ENCODE measurements at regions not wholly inside any gene's neighbourhood (a gene's known extent, or its start where the extent isn't known, plus 50 kb on each side); places are given as distances from the start of the nearest gene placed in this dataset.
A peak's percentile ranks its signal among the peaks of the same experiment; 100 is the strongest.

DNA sequence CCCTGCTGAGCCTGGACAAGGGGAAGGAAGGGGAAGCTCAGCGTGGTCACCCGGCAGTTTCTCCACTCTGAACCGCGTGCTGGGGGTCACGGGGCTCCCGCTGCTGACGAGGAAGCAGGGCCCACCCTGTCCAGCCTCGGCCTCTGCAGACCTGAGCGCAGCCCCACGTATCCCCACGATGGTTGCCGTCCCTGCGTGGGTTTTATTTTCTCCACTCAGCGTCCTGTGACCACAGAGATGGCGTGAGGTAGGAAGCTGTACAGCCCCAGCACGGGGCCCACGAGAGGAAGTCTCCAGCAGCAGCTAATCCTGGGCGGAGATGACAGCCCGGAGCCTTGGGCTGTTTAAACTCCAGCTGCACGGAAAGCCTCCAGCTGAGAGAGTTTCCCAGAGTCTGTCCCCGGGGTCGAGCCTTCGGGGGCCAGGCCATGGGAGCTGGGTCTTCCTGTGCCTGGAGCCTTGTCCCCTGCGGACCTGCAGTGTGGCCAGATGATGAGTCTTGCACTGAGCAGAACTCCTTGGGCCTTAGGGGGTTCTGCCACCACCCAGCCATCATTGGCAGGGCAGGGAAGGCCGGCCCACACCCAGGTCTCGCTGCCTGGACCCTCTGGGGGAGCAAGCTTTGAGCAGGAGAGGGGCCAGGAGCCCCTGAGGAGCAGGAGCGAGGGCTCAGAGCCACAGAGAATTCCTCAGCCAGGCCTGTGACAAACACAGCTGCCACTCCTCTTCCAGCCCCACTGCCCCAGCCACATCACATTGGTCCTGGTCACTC, 72.8 kb upstream of the FAM20C start:
- no peak for DNase-seq (ENCODE audit: low spot score)

DNA sequence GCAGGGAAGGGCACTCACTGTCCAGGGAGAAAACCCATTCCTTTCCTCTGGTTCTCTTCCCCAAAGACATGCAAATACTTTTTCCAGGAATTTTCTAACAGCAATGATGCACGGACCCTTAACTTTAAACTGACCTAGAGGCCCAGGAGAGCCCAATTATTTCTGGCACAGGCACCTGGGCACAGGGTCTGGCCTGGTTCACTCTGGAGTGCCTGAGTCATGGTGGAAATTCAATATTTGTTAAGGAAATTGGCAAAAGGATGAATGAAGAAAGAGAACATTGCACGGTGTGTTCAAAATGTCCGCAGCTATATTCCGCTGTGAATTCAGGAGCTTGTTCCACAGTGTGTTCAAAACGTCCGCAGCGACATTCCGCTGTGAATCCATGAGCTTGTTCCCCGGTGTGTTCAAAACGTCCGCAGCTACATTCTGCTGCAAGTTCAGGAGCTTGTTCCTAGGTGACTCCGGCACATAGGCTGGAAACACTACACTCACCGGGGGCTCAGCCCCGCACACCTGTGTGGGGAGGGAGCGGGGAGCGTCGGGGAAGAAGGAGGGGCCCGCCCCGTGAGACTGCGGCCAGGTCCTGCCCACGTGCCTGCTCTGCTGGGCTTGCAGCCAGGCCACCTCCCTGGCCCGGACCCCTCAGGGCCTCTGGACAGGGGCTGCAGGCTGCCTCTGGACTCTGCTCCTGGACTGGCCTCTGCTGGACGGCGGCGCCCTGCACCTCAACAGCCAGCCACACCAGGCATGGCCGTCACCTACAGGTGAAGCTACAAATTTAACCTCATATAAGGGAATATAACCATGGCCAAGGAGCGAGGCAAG, 72.0 kb upstream of the FAM20C start:
- DNase-seq (ENCODE audit: low spot score), result no peak

DNA sequence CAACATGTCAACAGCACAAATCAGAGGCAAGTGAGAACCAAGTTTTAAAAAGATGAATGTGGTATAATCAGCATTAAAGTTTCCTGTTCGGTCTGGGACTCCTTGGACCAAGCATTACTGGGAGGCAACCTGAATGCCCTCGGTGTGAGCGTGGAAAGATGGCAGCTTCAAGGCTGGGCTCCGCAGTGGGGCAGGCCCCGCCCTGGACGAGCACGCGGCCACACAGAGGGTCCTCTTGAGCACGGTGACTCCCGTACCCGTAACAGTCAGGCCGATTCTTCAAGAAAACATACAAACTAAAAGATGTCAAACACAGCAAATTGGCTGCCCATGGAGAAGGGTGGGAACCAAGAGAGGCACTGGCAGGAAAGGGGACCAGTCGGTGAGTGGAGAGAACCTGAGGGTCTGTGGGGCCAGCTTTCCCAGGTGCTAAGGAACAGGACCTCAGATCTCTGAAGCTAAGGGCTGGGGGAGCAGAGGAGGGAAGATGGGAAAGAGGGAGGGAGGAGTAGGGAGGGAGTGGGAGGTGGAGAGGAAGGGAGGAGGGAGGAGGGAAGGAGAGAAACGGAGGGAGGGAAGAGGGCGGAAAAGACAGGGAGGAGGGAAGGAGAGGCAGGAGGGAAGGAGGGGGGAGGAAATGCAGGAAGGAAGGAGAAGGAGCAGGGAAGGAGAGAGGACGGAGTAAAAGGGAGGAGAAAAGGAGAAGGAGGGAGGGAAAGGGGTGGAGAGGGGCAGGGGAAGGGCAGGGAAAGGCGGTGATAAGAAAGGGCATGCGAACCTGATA, 71.2 kb upstream of the FAM20C start:
- no peak for DNase-seq (ENCODE audit: low spot score)

DNA sequence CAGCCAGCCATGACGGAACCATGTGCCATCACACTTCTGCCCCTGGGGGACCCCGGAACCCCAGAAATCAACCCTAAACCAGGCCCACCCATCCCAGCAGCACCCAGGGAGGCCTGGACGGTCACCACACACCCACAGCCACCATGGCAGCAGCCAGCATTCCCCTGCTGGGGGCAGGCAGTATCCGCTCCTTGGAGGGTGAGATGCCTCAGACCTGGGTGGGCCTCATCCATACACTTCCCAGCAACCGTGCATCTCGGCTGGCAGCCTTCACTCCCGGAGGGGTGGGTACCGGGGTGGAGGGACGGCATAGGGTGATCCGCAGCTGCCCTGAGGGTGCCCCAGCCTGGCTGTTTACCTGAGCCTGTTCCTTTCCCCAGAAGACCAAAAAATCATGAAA, 69.1 kb upstream of the FAM20C start:
- no peak for DNase-seq (ENCODE audit: low spot score)

DNA sequence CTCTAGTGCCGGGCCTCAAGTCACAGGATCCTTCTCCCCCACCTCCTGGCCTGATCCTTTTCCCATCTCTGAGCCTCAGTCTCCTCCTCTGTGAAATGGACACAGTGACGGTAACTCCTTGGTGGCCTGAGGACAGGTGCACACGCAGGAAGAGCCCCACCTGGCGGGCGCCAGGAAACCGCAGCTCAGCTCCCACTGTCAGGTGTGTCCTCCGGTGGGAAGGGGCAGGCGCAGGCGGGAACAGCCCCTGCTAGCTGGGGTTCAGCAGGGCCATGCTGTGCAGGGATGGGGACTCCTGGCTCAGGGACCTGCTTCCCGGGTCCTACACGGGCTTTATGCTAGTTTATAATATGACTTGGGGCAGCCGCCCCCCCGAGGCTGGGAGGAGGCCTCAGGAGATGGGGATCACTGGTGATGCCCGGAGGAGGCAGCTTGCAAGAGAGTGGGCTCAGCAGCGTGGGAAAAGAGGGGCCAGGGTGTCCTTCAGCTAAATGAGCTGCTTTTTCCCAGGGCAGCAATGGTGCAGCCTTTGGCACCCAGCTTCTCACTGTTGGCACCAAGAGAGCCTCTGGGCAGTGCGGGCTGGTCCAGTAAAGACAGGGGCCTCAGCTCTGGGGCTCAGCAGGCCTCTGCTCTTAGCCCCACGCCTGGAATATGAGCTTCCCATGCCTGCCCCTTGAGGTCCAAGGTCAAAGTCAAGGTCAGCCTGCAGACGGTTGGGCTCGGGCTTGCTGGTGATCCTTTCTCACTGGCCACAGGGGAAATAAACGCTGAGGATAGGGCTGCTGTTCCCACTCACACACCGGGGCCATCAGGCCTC, 68.0 kb upstream of the FAM20C start:
- DNase-seq (ENCODE audit: low spot score), result peak; percentile 35

DNA sequence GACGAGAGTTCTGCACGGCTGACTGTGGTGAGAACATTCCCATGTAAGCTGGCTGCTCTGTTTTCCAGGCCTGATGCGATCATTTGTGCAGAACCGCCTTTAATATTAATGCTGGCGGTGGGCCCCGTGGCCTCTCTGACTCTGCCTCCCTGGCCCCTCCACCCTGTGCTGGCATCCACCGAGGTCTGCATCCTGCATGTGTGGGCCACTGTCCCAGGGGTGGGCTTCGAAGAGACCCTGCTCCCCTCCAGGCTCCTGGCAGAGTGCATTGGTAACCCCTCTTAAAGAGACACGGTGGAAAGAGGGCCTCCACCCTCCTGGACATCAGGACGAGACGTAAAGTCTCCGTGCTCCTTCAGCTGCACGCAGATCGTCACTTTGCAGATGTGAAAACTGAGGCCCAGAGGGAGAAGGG, 67.3 kb upstream of the FAM20C start:
- no peak for DNase-seq (ENCODE audit: low spot score)

DNA sequence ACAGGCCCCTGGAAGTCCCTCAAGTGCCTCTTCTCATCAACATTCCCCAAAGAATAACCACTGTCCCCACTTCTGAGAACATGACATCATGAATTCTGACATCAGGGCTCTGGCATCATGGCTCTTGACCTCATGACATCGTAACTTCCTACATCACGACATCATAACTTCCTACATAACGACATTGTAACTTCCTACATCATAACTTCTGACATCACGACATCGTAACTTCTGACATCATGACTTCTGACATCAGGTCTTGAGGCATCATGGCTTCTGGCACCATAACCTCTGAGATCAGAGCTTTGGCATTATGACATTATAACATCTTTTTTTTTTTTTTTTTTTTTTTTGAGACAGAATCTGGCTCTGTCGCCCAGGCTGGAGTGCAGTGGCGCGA, 66.7 kb upstream of the FAM20C start:
- DNase-seq (ENCODE audit: low spot score), result no peak

DNA sequence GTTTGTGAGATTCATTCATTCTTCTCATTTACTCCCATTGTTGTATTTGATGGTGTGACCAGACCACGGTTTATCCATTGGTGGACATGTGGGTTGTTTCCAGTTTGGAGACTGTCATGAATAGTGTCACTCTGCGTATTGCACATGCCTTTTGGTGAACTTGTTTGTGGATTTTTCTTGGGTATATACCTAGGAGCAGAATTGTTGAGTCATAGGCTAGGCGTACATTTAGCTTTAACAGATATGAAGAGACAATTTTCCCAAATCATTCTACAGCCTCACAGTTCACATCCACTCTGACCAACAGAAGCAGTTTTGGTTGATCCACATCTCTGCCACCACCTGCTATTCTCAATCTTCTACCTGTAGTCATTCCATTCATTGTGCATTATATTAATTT, 66.0 kb upstream of the FAM20C start:
- no peak for DNase-seq (ENCODE audit: low spot score)

DNA sequence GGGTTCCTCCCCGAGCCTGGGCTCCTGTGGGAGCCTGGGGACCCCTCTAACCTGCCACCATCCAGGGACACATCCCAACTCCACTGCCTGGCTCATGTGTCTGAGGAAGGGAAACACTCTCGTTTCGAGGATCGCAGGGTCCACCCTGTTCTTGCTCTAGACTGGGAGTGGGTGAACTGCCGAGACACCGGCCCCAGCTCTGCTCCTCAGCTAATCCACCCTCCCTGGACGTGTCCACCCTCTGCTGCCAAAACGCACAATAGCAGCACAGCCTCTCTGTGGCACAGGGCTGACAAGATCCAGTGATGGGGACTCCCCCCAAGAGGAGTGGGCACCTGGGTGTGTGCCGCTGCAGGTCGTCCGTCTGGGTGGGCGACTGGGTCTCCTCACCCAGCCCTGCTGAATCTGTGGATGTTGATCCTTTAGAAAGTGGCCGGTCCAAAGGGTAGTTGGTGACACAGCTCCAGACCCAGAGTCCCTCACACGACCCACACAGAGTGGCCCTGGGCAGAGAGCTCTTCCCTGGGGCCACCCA, 65.2 kb upstream of the FAM20C start:
- DNase-seq (ENCODE audit: low spot score), result no peak

DNA sequence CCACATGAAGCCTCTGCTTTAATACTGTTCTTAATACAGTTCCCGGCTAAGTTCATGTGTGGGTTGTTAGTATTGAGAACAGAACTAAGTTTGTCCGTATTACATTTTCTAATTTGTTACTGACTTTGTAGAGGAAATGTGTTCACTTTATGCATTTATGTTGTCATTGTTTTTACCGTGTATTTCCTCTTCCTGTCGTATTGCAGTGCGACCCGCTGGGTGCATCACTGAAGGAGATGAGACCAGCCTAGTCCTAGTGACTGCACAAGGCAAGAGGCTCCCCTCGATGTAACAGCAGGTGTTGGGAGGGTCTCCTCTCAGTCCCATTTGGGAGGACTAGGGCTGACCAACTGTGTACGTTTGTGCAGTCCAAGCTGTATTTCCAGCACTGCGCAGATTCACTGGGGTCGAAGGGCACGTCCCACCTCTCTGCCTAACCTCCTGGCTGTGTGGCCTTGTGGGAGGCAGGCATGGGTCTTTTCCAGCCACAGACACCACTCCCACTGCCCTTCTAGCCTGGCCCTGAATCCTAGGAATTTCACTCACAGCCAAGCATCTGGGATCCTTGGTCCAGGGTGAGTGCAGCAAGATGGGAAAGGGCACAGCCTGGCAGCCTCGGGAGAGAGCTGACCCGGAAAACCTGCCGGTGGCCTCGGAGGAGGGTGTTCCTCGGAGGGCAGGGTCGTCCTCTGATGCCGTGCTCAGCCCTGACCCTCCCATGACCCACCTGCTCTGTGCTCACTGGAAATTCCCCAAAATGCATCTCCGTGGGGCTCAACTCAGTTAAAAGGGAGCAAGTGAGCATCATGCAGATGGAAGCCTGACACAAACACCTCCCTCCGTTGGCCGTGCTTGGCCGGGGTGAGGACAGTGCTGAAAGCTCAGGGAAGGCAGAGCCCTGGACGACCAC, 63.9 kb upstream of the FAM20C start:
- no peak for DNase-seq (ENCODE audit: low spot score)

DNA sequence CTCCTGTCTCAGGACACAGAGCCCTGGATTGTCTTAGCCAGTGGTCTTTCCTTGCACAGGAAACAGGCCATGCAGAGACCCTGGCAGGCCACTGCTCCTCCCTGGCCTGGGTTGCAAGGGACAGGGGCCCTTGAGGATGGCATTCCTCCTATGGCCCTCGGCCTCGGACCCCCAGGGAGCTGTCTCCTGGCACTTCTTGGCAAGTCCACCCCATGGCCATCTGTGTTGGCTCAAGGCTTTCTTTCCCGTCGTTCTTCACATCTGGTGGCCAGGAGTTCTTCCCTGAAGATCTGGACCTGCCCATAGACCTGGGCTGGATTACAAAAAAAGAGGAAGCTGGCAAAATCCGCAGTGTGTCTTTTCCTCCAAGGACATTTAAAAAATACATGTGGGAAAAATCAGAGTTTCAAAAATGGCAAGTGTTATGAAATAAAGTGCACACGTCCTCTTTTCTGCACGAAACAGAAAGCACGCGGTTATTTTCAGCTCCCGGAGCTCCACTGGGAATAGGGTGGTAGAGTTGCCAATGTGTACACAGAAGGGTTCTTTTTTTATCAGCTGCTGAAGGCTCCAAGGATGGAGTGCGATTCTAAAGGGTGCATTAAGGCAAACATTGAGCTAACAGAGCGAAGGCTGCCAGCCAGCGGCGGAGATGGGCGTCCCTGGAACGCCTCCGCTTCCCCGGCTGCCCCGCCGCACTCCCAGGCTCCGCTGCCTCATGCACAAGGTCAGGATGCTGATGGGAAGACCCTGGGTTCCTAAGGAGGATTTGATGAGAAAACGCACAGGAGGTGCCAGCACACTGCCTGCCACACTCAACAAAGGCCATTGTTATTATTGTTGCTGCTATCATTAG, 62.8 kb upstream of the FAM20C start:
- DNase-seq (ENCODE audit: low spot score), result no peak

DNA sequence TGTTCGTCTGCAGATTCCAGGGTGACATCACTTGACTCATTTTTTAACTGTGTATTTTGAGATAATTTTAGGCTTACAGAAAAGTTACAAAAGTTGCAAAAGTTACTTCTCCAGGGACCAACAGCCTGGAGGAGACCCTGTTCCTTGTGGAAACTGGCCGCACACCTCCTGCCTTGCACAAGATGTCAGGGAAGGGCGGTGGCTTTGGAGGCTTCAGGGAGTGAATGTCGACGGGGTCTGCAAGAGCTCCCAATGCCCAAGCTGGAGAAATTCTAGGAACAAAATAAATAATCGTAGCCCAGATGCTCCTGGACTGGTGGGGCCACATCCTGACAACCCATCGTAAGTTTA, 62.2 kb upstream of the FAM20C start:
- DNase-seq (ENCODE audit: low spot score), result no peak

DNA sequence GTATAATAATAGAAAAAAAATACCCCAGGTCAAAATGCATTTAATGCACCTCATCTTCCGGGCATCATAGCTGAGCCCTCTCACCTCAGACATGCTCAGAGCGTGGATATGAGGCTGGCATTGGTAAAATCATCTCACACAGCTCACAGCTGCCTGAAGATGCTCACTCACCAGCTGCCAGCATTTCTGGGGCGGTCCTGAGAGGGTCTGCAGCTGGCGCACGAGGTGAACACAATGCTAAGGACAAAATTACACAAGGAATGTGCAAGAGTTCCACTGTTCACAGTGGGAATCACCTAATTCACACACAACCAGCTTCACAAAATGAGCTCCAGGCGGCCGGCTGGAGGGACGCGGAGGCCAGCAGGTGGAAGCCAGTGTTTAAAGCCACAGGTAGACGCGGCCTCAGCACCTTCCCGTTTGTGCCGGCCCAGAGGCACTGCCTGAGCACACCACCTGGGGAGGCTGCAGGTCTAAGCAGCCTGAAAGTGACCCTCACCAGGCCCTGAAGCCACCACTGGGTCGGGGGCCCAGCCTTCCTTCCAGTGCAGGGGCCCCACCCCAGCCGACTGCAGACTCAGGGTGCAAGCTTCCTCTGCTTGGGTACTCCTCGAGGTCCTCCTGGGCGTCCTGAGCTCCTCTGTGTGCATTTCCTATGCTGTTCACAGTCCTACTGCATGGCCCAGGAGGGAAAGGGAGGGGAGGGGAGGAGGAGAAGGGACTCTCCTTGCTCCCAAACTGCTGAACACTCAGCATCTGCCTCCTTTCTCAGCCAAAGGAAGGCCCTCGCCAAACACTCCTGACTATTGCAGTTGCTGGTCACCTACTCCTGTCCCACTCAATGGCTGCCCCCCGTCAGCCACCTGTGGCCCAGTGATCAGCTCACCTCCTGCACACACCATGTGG, 61.2 kb upstream of the FAM20C start:
- no peak for DNase-seq (ENCODE audit: low spot score)

DNA sequence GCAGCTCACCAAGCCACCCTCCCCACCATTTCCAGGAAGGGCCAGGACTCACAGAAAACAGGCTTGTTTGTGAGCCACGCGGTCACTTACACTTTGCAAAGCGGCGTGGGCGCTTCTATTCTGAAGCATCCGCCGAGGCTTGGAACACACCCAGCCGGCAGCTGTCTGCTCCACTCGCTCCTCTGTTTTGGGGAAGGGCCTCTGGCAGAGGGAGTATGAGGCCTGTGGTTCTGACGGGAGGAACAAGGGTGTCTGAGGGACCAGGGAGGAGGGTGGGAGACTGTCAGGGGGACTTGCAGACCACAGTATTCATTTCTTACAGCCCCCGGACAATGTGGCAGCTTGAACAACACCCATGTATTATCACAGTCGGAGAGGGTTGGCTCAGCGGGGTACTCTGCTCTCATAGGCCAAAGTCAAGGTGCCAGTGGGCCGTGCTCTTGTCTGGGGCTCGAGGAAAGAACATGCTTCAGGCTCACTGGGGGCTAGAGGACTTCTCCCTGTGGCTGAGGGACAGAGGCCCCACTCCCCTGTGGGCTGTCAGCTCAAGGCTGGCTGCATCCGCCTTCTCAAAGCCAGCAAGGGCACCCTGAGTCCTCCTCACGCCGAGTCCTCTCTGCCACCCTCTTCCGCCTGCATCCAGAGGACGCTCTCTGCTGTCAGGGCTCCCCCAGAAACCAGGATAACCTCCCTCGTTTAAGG, 60.4 kb upstream of the FAM20C start:
- DNase-seq (ENCODE audit: low spot score), result no peak

DNA sequence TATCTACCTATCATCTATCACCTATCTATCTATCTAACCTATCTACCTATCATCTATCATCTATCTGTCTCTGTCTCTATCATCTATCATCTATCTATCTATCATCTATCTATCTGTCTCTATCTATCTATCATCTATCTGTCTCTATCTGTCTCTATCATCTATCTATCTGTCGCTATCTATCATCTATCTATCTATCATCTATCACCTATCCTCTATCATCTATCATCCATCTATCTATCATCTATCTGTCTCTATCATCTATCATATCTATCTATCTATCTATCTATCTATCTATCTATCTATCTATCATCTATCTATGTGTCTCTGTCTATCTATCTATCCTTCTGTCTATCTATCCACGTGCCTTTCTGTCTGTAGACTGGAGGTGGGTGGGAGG, 59.5 kb upstream of the FAM20C start:
- no peak for DNase-seq (ENCODE audit: low spot score)

DNA sequence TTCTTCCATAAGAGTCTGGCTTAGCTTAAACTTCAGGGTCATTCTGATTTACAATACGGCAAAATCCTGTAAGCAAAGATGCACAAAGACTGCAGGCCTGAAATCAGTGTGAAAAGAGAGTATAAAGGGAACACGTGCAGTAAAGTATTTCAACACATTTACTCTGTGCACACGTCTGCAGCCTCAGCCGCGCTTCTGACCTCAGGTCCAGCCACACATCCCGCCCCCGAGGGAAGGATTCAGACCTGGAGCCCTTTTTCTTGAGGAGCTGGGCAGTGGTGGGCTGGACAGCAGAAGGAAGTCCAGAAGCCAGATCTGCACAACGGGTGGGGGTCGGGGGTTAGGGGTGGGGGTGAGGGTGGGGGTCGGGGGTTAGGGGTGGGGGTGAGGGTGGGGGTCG, 58.9 kb upstream of the FAM20C start:
- DNase-seq (ENCODE audit: low spot score), result no peak

DNA sequence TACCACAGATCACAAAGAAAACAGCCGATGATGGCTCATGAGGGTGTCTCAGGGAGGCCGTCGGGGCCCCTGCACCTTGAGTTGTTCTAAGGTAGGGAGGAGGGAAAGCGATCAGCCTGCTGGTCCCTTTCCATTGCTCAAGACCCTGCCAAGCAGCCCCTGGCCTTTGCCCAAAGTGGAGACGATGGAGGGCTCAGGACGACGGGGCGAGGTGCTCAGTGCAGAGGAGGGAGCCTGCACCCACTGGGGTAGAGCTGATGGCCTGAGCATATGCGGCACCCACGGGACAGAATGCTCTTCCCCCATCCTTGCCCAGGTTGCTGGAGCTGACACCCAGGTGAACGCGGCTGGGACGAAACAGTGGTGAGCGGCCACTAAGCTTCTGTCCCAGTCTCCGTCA, 58.3 kb upstream of the FAM20C start:
- DNase-seq (ENCODE audit: low spot score), result no peak

Data from HT-29 (cell line).